CD4-positive, alpha-beta T cell (primary cell): ENCODE measurements at regions not wholly inside any gene's neighbourhood (a gene's known extent, or its start where the extent isn't known, plus 50 kb on each side); places are given as distances from the start of the nearest gene placed in this dataset.

Source experiments
- ATAC-seq: fragments of 200-7000 bp; cut with Tn5 transposase; one replicate; pipeline ENCODE4 v1.10.0; 2022; ENCODE audit warnings: mild to moderate bottlenecking; ENCODE audit not compliant: poor library complexity
- CTCF ChIA-PET: fragments of 350-600 bp; sonication (Branson Sonifier 250); formaldehyde crosslinking; loops from one replicate; lab custom pipeline; 2021; ENCODE audit warnings: antibody characterized with exemption, inconsistent platforms; lab: Charles Lee
- POLR2A ChIA-PET: fragments of 350-600 bp; sonication (Branson Sonifier 250); formaldehyde crosslinking; loops from one replicate; lab custom pipeline; 2021; ENCODE audit warnings: antibody characterized with exemption, inconsistent platforms; lab: Charles Lee
- DNase-seq, 14 experiments: peaks; one replicate each; pipeline ENCODE4 v3.0.0-alpha.2; 2013 to 2020; ENCODE audit warnings: mixed read lengths in 2 of 14
- H3K27ac ChIP-seq, 2 donors: one replicate each; pipeline versions ENCODE4 v1.5.1 to v1.7.0; 2013; ENCODE audit warnings: low read length in 2 of 2, low read depth in 1 of 2, mild to moderate bottlenecking in 1 of 2
- H3K27me3 ChIP-seq, 2 experiments: 1 replicate in 1 of 2; 2 replicates in 1 of 2; pipeline versions ENCODE4 v1.6.1 to v1.7.0; 2013; ENCODE audit warnings: low read length in 2 of 2, control low read depth in 1 of 2, mild to moderate bottlenecking in 1 of 2, moderate library complexity in 1 of 2; ENCODE audit not compliant: insufficient read depth in 2 of 2, control insufficient read depth in 1 of 2
- H3K36me3 ChIP-seq: one replicate; pipeline ENCODE4 v1.6.1; 2013; ENCODE audit warnings: low read length, control low read depth; ENCODE audit not compliant: insufficient read depth
- H3K4me1 ChIP-seq: one replicate; pipeline ENCODE4 v1.6.1; 2013; ENCODE audit warnings: low read length, control low read depth; ENCODE audit not compliant: insufficient read depth
- H3K4me3 ChIP-seq: one replicate; pipeline ENCODE4 v1.5.1; 2013; ENCODE audit warnings: mild to moderate bottlenecking, low read length, moderate library complexity
- H3K9me3 ChIP-seq, 2 experiments: 1 replicate in 1 of 2; 2 replicates in 1 of 2; pipeline versions ENCODE4 v1.6.1 to v1.7.0; 2013; ENCODE audit warnings: low read length in 2 of 2, mild to moderate bottlenecking in 2 of 2, control low read depth in 1 of 2, moderate library complexity in 1 of 2; ENCODE audit not compliant: control insufficient read depth in 1 of 2, insufficient read depth in 1 of 2
- H3K27ac Mint-ChIP-seq: one replicate; pipeline ENCODE4 v1.8.0; 2020; ENCODE audit warnings: mixed read lengths
- H3K27me3 Mint-ChIP-seq: one replicate; pipeline ENCODE4 v1.8.0; 2021; ENCODE audit warnings: mixed read lengths
- H3K36me3 Mint-ChIP-seq: one replicate; pipeline ENCODE4 v1.8.0; 2021; ENCODE audit warnings: low read depth, mixed read lengths
- H3K4me1 Mint-ChIP-seq: one replicate; pipeline ENCODE4 v1.8.0; 2021; ENCODE audit warnings: low read depth, mixed read lengths
- H3K4me3 Mint-ChIP-seq: one replicate; pipeline ENCODE4 v1.8.0; 2020; ENCODE audit warnings: mild to moderate bottlenecking, mixed read lengths
- H3K9me3 Mint-ChIP-seq: one replicate; pipeline ENCODE4 v1.8.0; 2020; ENCODE audit warnings: mixed read lengths
- intact Hi-C, 2 experiments: fragments of 100-400 bp; cut with DNase I in 1 of 2; cut with micrococcal nuclease in 1 of 2; formaldehyde crosslinking; loops; one replicate each; pipeline versions ENCODE4 v1.15.1 to v1.9.0; 2023 to 2025; cut with DNase I, micrococcal nuclease
- TF ChIP-seq, protein P1 (sequence below): fragments of 200-600 bp; IDR thresholded peaks from one replicate; pipeline ENCODE4 v1.8.0; 2022; ENCODE audit warnings: antibody characterized with exemption, mild to moderate bottlenecking

GRCh38 chr1:2935184-2935583 lies 86.1 kb upstream of the ACTRT2 start:
- Mint-ChIP-seq H3K27ac (no peak overlapping the region), H3K4me1 (no peaks in the 10 kb centered on the region), H3K27me3 (no peaks in the 10 kb centered on the region), H3K9me3 (no peaks in the 10 kb centered on the region), H3K36me3 (no peaks in the 10 kb centered on the region), H3K4me3 (no peak overlapping the region)
- DNase-seq (no peak), ATAC-seq (no peak)
- no peak overlapping the region for H3K4me3 ChIP-seq
- H3K27me3 ChIP-seq: no peaks in the 10 kb centered on the region
- H3K9me3 ChIP-seq: peaks cover 0 to 19% of the 10 kb centered on the region in 2 experiments
- no peaks in the 10 kb centered on the region for H3K4me1 ChIP-seq
- intact Hi-C loops: no loop called here
- ChIA-PET CTCF (no interaction called here), POLR2A (no interaction called here)
- H3K27ac ChIP-seq: no peak overlapping the region
- TF ChIP-seq, protein P1, sequence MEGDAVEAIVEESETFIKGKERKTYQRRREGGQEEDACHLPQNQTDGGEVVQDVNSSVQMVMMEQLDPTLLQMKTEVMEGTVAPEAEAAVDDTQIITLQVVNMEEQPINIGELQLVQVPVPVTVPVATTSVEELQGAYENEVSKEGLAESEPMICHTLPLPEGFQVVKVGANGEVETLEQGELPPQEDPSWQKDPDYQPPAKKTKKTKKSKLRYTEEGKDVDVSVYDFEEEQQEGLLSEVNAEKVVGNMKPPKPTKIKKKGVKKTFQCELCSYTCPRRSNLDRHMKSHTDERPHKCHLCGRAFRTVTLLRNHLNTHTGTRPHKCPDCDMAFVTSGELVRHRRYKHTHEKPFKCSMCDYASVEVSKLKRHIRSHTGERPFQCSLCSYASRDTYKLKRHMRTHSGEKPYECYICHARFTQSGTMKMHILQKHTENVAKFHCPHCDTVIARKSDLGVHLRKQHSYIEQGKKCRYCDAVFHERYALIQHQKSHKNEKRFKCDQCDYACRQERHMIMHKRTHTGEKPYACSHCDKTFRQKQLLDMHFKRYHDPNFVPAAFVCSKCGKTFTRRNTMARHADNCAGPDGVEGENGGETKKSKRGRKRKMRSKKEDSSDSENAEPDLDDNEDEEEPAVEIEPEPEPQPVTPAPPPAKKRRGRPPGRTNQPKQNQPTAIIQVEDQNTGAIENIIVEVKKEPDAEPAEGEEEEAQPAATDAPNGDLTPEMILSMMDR: no peak
- H3K36me3 ChIP-seq: no peaks in the 10 kb centered on the region

DNA sequence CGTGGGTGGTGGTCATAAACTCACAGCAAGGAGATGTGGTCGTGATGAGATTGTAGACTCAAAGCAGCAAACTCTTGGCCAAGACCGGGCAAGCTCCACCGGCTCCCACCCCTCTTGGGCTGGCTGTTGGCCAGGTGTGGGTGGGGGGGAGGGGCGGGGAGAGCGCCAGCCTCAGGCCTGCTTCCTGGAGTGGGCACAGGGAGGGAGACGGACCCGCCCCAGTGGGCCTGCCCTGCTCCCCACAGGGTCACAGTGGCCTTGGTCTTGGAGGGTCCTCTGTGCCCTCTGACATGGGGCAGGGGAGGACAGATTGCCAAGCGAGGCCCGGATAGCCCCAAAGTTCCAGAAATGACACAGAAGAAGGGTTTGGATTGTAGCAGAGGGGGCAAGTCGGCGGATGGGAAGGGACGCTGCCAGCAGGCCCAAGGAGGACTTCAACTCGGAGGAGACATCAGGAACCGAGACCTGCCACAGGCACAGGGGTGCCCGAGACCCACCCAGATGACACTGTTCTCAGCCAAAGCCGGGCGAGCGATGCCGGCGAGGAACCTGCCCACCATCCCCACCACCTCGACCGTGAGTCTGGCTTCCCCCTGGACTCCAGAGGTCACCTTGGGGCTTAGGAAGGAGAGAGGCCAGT lies 85.4 kb upstream of the ACTRT2 start:
- no peak overlapping the region for H3K27ac ChIP-seq
- intact Hi-C loops: no loop called here
- H3K36me3 ChIP-seq: no peaks in the 10 kb centered on the region
- Mint-ChIP-seq H3K27me3 (no peaks in the 10 kb centered on the region), H3K27ac (no peak overlapping the region), H3K36me3 (no peaks in the 10 kb centered on the region), H3K4me1 (no peaks in the 10 kb centered on the region), H3K4me3 (no peak overlapping the region), H3K9me3 (peaks cover 3% of the 10 kb centered on the region)
- DNase-seq (no peak), ATAC-seq (no peak)
- CTCF ChIA-PET: no interaction called here
- TF ChIP-seq, protein P1: no peak
- POLR2A ChIA-PET: no interaction called here
- H3K9me3 ChIP-seq: peaks cover 0 to 22% of the 10 kb centered on the region in 2 experiments
- no peak overlapping the region for H3K4me3 ChIP-seq
- H3K27me3 ChIP-seq: no peaks in the 10 kb centered on the region
- no peaks in the 10 kb centered on the region for H3K4me1 ChIP-seq

GRCh38 chr1:2936559-2937515 lies 84.4 kb upstream of the ACTRT2 start:
- no peaks in the 10 kb centered on the region for H3K4me1 Mint-ChIP-seq

More at GRCh38 chr1:2936559-2937515, 84.4 kb upstream of the ACTRT2 start:
- POLR2A ChIA-PET: no interaction called here
- intact Hi-C loops: no loop called here
- Histone ChIP-seq H3K27me3 (no peaks in the 10 kb centered on the region), H3K4me3 (no peak overlapping the region), H3K9me3 (peaks cover 0 to 27% of the 10 kb centered on the region in 2 experiments), H3K27ac (no peak overlapping the region), H3K4me1 (no peaks in the 10 kb centered on the region), H3K36me3 (no peaks in the 10 kb centered on the region)
- no peak overlapping the region for H3K4me3 Mint-ChIP-seq
- no peaks in the 10 kb centered on the region for H3K27me3 Mint-ChIP-seq
- H3K36me3 Mint-ChIP-seq: no peaks in the 10 kb centered on the region
- DNase-seq (no peak), ATAC-seq (no peak)
- no peak overlapping the region for H3K27ac Mint-ChIP-seq
- TF ChIP-seq, protein P1: no peak
- CTCF ChIA-PET: no interaction called here
- peaks cover 9% of the 10 kb centered on the region for H3K9me3 Mint-ChIP-seq
